HG03066 (cell line): ENCODE measurements at regions not wholly inside any gene's neighbourhood (a gene's known extent, or its start where the extent isn't known, plus 50 kb on each side); places are given as distances from the start of the nearest gene placed in this dataset.

Experiments
- ATAC-seq: cut with Tn5 transposase; IDR thresholded peaks from one replicate; pipeline ENCODE4 v1.9.1; 2021; ENCODE audit warnings: low read depth; ENCODE audit not compliant: unreplicated experiment

DNA sequence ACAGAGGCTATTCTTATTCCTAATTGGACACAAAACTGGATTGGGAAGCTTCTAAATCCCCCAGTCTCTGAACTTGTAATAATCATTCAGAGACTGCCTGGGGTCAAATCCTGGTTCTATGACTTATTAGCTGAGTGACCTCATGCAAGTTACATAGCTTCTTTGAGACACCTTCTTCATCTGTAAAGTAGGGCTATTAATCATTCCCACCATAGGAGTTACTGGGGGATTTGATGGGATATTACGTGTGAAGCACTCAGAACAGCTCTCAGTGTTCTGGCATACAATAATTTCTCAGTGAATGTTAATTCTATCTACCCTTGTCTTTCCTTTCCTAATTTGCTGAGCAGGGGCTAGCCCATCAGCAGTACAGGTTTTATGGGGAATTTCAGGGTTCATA lies 256.7 kb upstream of the TNP1 start:
- no peak for ATAC-seq

- ATAC-seq = no peak
Observed at GRCh38 chr2:217114117-217114516, 254.3 kb upstream of the TNP1 start.

GRCh38 chr2:217113491-217113890 lies 253.6 kb upstream of the TNP1 start:
- no peak for ATAC-seq

GRCh38 chr2:217110550-217110949 lies 250.7 kb upstream of the TNP1 start:
- no peak for ATAC-seq

GRCh38 chr2:217108575-217109027 lies 248.7 kb upstream of the TNP1 start:
- no peak for ATAC-seq

- ATAC-seq = no peak
Observed at GRCh38 chr2:217108086-217108485, 248.2 kb upstream of the TNP1 start.

DNA sequence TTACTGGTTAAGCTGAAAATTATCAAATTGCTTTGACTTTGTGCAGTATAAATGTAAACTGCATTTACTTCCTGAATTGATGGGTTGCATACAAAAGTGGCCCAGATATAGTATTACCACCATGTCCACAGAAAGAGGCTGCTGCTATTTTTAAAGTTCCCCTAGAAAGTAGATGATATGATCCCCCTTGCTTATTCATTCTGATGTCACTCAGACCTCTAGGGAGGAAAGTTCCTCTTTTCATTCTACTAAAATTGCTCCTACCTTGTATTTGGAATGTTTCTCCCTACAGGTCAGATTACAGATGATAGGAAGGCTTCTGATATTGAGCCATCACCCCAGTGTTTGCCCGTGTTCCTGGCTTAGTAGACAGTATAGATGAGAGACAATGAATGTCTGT lies 247.6 kb upstream of the TNP1 start:
- no peak for ATAC-seq

DNA sequence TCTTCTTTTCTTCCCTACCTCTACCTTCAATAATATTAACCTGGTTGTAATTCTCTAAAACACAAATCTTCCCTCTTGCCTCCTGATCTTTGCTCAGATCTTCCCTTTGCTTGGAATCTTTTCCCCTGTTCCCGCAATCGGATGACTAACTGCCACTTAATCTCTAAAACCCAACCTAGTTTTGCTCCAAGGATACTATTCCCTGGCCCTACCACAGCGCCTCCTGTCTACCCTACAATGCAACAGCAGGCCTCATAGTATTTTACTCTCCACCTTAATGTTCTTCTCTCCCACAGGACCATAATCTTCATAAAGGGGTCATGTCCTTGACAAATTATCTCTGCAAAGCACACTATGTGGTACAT lies 246.8 kb upstream of the TNP1 start:
- no peak for ATAC-seq

DNA sequence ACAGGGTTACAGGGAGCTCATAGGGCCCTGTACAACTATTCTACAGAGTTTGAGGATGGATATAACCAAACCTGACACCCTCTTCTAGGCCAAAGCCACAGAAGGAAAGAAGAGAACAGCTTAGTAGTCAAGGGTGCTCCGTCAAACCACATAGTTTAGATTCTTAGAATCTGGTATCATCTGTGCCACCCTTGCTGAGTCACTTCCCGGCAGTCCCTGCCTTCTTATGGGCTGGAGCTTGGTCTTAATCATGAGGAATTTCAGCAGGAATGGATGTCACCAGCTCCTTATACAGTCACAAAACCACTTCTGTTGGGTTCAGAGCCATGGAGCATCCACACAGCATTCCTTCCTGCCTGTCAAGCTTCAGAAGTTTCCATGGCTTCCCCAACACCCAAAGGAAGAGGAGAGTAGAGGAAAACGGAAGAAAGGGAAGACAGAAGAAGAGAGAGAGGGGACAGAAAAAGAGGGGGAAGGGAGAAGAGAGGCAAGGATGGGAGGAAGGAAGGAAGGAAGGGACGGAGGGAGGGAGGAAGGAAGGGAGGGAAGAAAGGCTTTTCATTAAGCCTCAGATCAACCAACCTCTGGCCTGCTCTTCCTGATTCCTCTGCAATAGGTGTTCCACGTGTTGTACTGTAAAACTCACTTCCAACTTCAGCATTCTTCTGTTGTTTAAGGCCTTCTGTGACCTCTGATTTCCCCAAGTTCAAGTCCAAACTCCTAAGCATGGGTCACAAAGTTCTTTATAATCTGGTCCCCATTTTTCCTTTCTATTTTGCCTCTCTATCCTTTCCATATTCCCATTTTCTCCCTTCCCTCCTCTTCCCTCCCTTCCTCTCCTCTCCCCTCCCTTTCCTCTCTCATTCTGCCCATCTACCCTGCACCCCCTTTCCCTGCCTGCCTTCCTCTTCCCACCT lies 246.1 kb upstream of the TNP1 start:
- ATAC-seq = no peak

- no peak for ATAC-seq
Observed at GRCh38 chr2:217103752-217104545, 244.1 kb upstream of the TNP1 start.

DNA sequence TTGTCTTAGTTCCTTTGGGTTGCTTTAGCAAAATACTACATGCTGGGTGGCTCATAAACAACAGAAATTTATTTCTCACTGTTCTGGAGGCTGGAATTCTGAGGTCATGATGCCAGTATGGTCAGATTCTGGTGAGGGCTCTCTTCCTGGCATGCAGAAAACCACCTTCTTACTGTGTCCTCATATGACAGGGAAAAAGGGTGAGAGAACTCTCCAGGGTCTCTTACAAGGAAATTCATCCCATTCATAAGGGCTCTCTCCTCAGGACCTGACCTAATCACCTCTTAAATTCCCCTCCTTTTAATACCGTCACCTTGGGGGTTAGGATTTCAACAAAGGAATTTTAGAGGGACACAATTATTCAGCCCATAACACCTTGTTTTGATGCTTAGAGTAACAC lies 243.1 kb upstream of the TNP1 start:
- no peak for ATAC-seq

DNA sequence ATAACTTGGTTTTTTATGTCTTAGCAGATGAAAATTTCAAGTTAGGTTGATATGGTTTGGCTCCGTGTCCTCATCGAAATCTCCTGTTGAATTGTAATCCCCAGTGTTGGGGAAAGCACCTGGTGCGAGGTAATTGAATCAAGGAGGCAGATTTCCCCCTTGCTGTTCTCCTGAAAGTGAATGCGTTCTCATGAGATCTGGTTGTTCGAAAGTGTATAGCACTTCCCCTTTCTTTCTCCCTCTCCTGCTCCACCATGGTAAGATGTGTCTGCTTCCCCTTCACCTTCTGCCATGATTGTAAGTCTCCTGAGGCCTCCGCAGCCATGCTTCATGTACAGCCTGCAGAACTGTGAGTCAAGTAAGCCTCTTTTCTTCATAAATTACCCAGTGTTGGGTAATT lies 242.1 kb upstream of the TNP1 start:
- peak; percentile 66 for ATAC-seq

DNA sequence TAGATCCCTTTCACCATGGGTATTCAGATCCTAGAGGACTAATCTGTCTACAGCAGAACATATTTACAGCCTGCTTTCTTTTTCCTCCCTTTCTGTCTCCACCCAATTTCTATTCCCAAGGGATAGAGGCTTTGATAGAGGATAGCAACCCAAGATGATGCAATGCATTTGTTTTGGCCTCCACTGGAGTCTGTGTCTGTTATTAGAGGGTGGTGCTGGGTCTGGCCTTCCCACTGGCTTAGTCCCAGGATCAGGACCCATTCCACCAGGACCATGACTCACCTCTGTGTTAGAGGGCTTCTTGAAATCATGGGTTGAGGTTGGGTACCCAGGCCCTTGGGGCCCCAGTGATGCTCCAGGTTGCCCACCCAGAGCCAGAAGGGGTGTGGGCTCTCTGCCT lies 239.7 kb upstream of the TNP1 start:
- ATAC-seq = no peak

- ATAC-seq = no peak
Observed at GRCh38 chr2:217098435-217098834, 238.6 kb upstream of the TNP1 start.

- ATAC-seq = no peak
Observed at GRCh38 chr2:217097346-217097745, 237.5 kb upstream of the TNP1 start.

- no peak for ATAC-seq
Observed at GRCh38 chr2:217096474-217097225, 236.8 kb upstream of the TNP1 start.

DNA sequence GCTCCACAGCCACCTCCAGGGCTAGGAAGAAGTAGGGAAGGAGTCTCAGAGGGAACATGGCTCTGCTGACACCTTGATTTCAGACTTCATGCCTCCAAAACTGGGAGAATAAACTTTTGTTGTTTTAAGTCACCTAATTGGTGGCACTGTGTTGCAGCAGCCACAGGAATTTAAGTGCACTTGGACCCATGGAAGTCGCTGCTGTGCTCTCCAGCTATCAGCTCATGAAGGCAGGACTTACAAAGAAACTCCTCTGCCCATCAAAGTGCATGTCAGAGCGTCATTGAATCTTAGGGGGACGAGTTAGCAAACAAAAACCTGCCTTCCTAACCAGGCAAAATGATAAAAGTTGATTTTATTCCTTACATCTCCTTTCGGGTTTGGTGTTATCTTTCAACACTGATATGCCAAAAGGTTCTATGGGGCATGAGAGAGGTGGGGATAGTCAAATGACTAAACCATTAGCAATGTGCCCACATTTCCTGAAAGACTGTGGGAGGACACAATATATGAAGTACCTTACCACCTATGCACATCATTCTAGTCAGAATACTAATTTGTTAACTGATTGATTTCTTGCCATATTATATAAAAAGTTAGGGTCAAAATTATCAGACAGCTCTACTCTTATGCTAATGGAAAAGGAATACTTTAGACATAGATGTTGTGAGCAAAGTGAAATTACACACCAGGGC lies 235.8 kb upstream of the TNP1 start:
- ATAC-seq = no peak

DNA sequence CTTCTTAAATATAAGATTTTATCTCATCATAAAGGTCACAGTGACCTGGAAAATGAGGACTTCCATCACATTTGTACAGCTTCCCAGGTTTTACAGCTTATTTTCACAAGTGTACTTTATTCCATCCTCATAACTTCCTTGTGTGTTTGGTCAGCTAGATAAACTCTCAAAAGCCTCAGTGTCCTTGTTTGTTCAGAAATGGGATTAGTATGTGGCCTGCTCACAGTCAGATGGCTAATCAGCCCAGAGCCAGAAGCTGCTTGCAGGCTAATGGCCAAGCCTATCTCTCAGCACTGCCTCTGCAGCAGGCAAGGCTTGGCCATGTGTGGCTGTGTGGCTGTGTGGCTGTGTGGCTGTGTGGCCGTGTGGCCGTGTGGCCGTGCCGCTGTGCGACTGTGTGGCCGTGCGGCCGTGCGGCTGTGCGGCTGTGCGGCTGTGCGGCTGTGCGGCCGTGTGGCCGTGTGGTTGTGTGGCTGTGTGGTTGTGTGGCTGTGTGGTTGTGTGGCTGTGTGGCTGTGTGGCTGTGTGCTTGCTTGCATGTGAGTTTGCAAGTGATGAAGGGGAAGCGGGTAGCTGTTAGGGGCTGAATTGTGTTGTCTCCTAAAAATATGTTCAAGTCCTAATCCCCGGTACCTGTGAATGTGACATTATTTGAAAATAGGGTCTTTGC lies 233.0 kb upstream of the TNP1 start:
- no peak for ATAC-seq

DNA sequence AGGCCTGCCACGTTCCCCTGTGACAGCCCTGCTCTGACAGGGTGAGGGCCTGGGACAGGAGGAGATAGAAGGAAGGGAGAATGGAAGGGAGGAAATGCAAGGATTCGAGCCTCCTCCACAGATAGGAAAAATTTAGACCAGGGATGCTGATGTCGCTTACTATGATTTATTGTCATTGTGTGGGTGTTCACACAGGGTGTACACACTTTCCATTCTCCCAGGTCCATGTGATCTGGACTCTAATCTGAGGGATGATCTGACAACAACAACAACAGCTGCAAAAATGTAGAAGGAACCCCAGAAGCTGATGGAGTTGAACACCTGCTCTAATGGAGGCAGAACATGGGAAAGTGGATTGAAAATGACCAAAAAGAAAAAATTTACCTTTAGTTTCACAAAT lies 231.7 kb upstream of the TNP1 start:
- ATAC-seq = no peak

- ATAC-seq = no peak
Observed at GRCh38 chr2:217090884-217091283, 231.0 kb upstream of the TNP1 start.
